ENCODE measurements at regions not wholly inside any gene's neighbourhood (a gene's known extent, or its start where the extent isn't known, plus 50 kb on each side); places are given as distances from the start of the nearest gene placed in this dataset.

DNA sequence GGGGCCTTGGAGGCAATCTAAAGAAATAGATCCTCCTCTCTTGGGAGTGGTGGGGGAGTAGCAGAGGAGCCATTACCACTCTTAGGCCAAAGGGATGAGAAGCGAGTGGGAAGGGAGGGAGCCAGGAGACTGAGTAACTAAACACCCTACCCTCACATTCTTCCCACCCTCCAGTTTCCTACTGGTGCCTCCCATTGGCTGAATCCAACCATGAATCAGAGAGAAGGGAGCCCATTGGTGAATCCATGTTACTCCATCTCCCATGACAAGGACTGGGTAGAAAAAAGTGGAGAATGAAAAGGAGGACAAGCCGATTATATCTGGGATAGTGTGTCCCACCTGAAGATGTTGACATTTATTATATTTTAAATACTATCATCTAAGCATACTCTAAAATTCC is 76.8 kb upstream of the LHX5 start:
- no peaks in the 10 kb centered on the region for H3K36me3 ChIP-seq (ENCODE audit: insufficient read depth, low read length, poor library complexity, severe bottlenecking)
- H3K27ac ChIP-seq (ENCODE audit: low read depth, low read length, poor library complexity, severe bottlenecking): no peak overlapping the region
- DNase-seq (ENCODE audit: low spot score): no peak
- TF ChIP-seq EZH2 (IDR thresholded peaks at IDR 0.05; ENCODE audit: borderline replicate concordance, low read depth, low read length, poor library complexity, severe bottlenecking) (no peak), CTCF (conservative IDR thresholded peaks at IDR 0.05; ENCODE audit: low read depth, low read length) (no peak)
- peaks cover 27% of the 10 kb centered on the region for H3K27me3 ChIP-seq (replicated peaks; ENCODE audit: insufficient read depth, low read depth, low read length, poor library complexity)
- POLR2A ChIA-PET (ENCODE audit: low non-redundant PET): no interaction called here
- CTCF ChIA-PET: no interaction called here
- H3K4me1 ChIP-seq (ENCODE audit: insufficient read depth, low read length, poor library complexity, severe bottlenecking): no peaks in the 10 kb centered on the region
- no peaks in the 10 kb centered on the region for H3K9me3 ChIP-seq (ENCODE audit: low read depth, low read length, poor library complexity, severe bottlenecking)
- intact Hi-C loops (cut with micrococcal nuclease; ENCODE audit: unreplicated experiment): no loop called here
- H3K4me3 ChIP-seq (ENCODE audit: low read depth, low read length, poor library complexity, severe bottlenecking): no peak overlapping the region
- no TSS peak for BruUV-seq (replicated peaks)

DNA sequence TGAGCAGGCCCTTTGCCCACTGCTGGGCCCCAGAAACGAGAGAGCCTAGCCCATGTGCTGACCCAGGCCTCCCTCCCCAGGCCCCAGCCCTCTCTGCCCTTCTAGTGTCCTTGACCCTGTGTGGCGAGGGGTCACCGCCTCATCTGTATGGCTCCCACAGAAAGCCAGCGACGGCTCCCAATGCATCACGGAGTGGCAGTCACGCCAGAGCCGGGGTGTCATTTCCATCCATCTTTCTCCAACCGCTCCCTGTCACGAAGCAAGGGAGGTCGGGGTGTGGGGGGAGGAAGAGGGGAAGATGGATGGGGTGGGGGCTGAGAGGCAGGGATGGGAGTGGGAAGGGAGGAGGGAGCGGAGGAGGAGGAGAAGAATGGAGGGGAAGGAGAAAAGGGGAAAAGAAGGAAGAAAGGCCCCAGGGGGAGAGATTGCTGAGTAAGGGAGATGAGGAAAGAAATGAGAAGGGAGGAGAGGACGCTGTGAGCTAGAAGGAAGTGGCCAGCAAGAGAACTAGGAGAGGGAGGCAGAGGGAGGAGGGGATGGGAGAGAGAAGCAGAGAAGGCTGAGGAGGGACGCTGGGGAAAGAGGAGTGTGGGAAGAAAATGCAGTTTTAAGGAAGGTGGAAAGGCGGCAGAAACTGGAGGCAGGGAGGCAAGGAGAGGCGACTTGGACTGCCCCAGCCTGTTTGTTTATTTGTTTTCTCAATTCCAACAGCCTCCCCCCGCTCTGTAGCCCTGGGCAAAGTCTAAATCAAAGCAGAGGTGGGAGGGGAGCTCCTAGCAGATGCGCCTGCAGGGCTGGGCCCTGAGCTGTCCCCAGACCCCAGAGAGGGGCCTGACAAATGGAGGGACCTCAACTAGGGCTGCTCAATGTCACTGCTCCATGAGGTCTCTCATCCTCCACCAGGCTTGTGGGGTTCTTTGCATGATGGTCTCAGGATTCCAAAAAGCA is 75.5 kb upstream of the LHX5 start:
- POLR2A ChIA-PET (ENCODE audit: low non-redundant PET): no interaction called here
- CTCF ChIA-PET: no interaction called here

GRCh38 chr12:113537751-113538087 is 66.0 kb upstream of the LHX5 start:
- H3K4me3 ChIP-seq (ENCODE audit: low read depth, low read length, poor library complexity, severe bottlenecking): no peak overlapping the region
- ChIA-PET CTCF (no interaction called here), POLR2A (ENCODE audit: low non-redundant PET) (no interaction called here)
- TF ChIP-seq CTCF (conservative IDR thresholded peaks at IDR 0.05; ENCODE audit: low read depth, low read length) (no peak), EZH2 (IDR thresholded peaks at IDR 0.05; ENCODE audit: borderline replicate concordance, low read depth, low read length, poor library complexity, severe bottlenecking) (no peak)
- H3K27ac ChIP-seq (ENCODE audit: low read depth, low read length, poor library complexity, severe bottlenecking): no peak overlapping the region
- peaks cover 59% of the 10 kb centered on the region for H3K27me3 ChIP-seq (replicated peaks; ENCODE audit: insufficient read depth, low read depth, low read length, poor library complexity)
- no peaks in the 10 kb centered on the region for H3K9me3 ChIP-seq (ENCODE audit: low read depth, low read length, poor library complexity, severe bottlenecking)
- no peak for DNase-seq (ENCODE audit: low spot score)
- H3K4me1 ChIP-seq (ENCODE audit: insufficient read depth, low read length, poor library complexity, severe bottlenecking): no peaks in the 10 kb centered on the region
- intact Hi-C loops (cut with micrococcal nuclease; ENCODE audit: unreplicated experiment): no loop called here
- no TSS peak for BruUV-seq (replicated peaks)
- H3K36me3 ChIP-seq (ENCODE audit: insufficient read depth, low read length, poor library complexity, severe bottlenecking): no peaks in the 10 kb centered on the region

More for the DNA sequence above, 75.5 kb upstream of the LHX5 start:
- TF ChIP-seq EZH2 (IDR thresholded peaks at IDR 0.05; ENCODE audit: borderline replicate concordance, low read depth, low read length, poor library complexity, severe bottlenecking) (no peak), CTCF (conservative IDR thresholded peaks at IDR 0.05; ENCODE audit: low read depth, low read length) (no peak)
- Histone ChIP-seq H3K36me3 (ENCODE audit: insufficient read depth, low read length, poor library complexity, severe bottlenecking) (no peaks in the 10 kb centered on the region), H3K4me1 (ENCODE audit: insufficient read depth, low read length, poor library complexity, severe bottlenecking) (no peaks in the 10 kb centered on the region), H3K9me3 (ENCODE audit: low read depth, low read length, poor library complexity, severe bottlenecking) (no peaks in the 10 kb centered on the region), H3K4me3 (ENCODE audit: low read depth, low read length, poor library complexity, severe bottlenecking) (no peak overlapping the region), H3K27ac (ENCODE audit: low read depth, low read length, poor library complexity, severe bottlenecking) (no peak overlapping the region), H3K27me3 (replicated peaks; ENCODE audit: insufficient read depth, low read depth, low read length, poor library complexity) (peaks cover 29% of the 10 kb centered on the region)
- intact Hi-C loops (cut with micrococcal nuclease; ENCODE audit: unreplicated experiment): no loop called here
- BruUV-seq (replicated peaks): no TSS peak
- no peak for DNase-seq (ENCODE audit: low spot score)

All from A673 (cell line).